Mesenchymal stem cell (in vitro differentiated cells and primary cell): ENCODE measurements at regions not wholly inside any gene's neighbourhood (a gene's known extent, or its start where the extent isn't known, plus 50 kb on each side); places are given as distances from the start of the nearest gene placed in this dataset.
A peak's percentile ranks its signal among the peaks of the same experiment; 100 is the strongest.

ENCODE experiments used
- DNase-seq: peaks from one replicate; pipeline ENCODE4 v3.0.0-alpha.2; 2013
- H2AFZ ChIP-seq: one replicate; pipeline ENCODE4 v1.6.1; 2013; ENCODE audit warnings: low read depth, mild to moderate bottlenecking, control low read depth, inconsistent platforms, low read length, moderate library complexity
- H2AK5ac ChIP-seq: 2 replicates; pipeline ENCODE4 v1.6.1; 2013; ENCODE audit warnings: low read length, moderate library complexity, mild to moderate bottlenecking, inconsistent platforms; ENCODE audit not compliant: severe bottlenecking
- H2BK120ac ChIP-seq: one replicate; pipeline ENCODE4 v1.6.1; 2013; ENCODE audit warnings: low read depth, mild to moderate bottlenecking, inconsistent platforms, low read length, moderate library complexity
- H2BK12ac ChIP-seq, 2 experiments: one replicate each; pipeline ENCODE4 v1.6.1; 2013; ENCODE audit warnings: inconsistent platforms in 2 of 2, low read length in 2 of 2, mild to moderate bottlenecking in 2 of 2, moderate library complexity in 2 of 2, control low read depth in 1 of 2
- H2BK15ac ChIP-seq: one replicate; pipeline ENCODE4 v1.6.1; 2013; ENCODE audit warnings: mild to moderate bottlenecking, low read depth, inconsistent platforms; ENCODE audit not compliant: poor library complexity, severe bottlenecking
- H2BK5ac ChIP-seq: 2 replicates; pipeline ENCODE4 v1.6.1; 2013; ENCODE audit warnings: low read depth, mild to moderate bottlenecking, low read length, control low read depth, inconsistent platforms; ENCODE audit not compliant: poor library complexity, severe bottlenecking
- H3K14ac ChIP-seq, 2 experiments: one replicate each; pipeline ENCODE4 v1.6.1; 2013; ENCODE audit warnings: inconsistent platforms in 2 of 2, low read length in 2 of 2, control low read depth in 1 of 2, mild to moderate bottlenecking in 1 of 2, moderate library complexity in 1 of 2
- H3K18ac ChIP-seq, 2 experiments: one replicate each; pipeline ENCODE4 v1.6.1; 2013; ENCODE audit warnings: inconsistent platforms in 2 of 2, low read length in 2 of 2, control low read depth in 1 of 2, low read depth in 1 of 2, mild to moderate bottlenecking in 1 of 2
- H3K23ac ChIP-seq, 2 experiments: one replicate each; pipeline ENCODE4 v1.6.1; 2013; ENCODE audit warnings: inconsistent platforms in 2 of 2, low read length in 2 of 2, mild to moderate bottlenecking in 2 of 2, moderate library complexity in 2 of 2, control low read depth in 1 of 2
- H3K27ac ChIP-seq: 2 replicates; pipeline ENCODE4 v1.5.1; 2013; ENCODE audit warnings: mild to moderate bottlenecking, moderate library complexity, low read length, control low read depth, inconsistent platforms; ENCODE audit not compliant: poor library complexity, severe bottlenecking
- H3K27me3 ChIP-seq, 2 experiments: 2 replicates each; pipeline versions ENCODE4 v1.6.1 to v1.7.0; 2013; ENCODE audit warnings: low read length in 2 of 2, mild to moderate bottlenecking in 2 of 2, moderate library complexity in 2 of 2, control low read depth in 1 of 2, inconsistent platforms in 1 of 2; ENCODE audit not compliant: control insufficient read depth in 1 of 2, insufficient read depth in 1 of 2
- H3K36me3 ChIP-seq, 2 experiments: 2 replicates each; pipeline versions ENCODE4 v1.6.1 to v1.7.0; 2013; ENCODE audit warnings: low read length in 2 of 2, control low read depth in 1 of 2, inconsistent platforms in 1 of 2, low read depth in 1 of 2, mild to moderate bottlenecking in 1 of 2; ENCODE audit not compliant: insufficient read depth in 2 of 2, control insufficient read depth in 1 of 2
- H3K4ac ChIP-seq, 2 experiments: one replicate each; pipeline ENCODE4 v1.6.1; 2013; ENCODE audit warnings: inconsistent platforms in 2 of 2, low read length in 2 of 2, mild to moderate bottlenecking in 2 of 2, moderate library complexity in 2 of 2, control low read depth in 1 of 2, low read depth in 1 of 2
- H3K4me1 ChIP-seq: 2 replicates; pipeline ENCODE4 v1.6.1; 2013; ENCODE audit warnings: low read depth, low read length, control low read depth; ENCODE audit not compliant: control insufficient read depth, insufficient read depth
- H3K4me2 ChIP-seq: 2 replicates; pipeline ENCODE4 v1.6.1; 2013; ENCODE audit warnings: low read length, mild to moderate bottlenecking, inconsistent platforms; ENCODE audit not compliant: poor library complexity, severe bottlenecking
- H3K4me3 ChIP-seq, 2 experiments: 2 replicates each; pipeline versions ENCODE4 v1.5.1 to v1.7.0; 2013; ENCODE audit warnings: low read length in 2 of 2, mild to moderate bottlenecking in 2 of 2, control low read depth in 1 of 2, low read depth in 1 of 2; ENCODE audit not compliant: insufficient read depth in 1 of 2
- H3K79me1 ChIP-seq: replicated peaks from 2 replicates; pipeline ENCODE4 v1.6.1; 2013; ENCODE audit warnings: mild to moderate bottlenecking, control low read depth, low read length, inconsistent platforms; ENCODE audit not compliant: poor library complexity, severe bottlenecking
- H3K9ac ChIP-seq: 2 replicates; pipeline ENCODE4 v1.7.0; 2013; ENCODE audit warnings: mild to moderate bottlenecking, low read length, moderate library complexity
- H3K9me3 ChIP-seq: 2 replicates; pipeline ENCODE4 v1.7.0; 2013; ENCODE audit warnings: mild to moderate bottlenecking, low read length; ENCODE audit not compliant: control insufficient read depth
- H4K8ac ChIP-seq: one replicate; pipeline ENCODE4 v1.6.1; 2013; ENCODE audit warnings: inconsistent platforms, mild to moderate bottlenecking, low read length, moderate library complexity
- H4K91ac ChIP-seq: one replicate; pipeline ENCODE4 v1.6.1; 2013; ENCODE audit warnings: mild to moderate bottlenecking, low read length, inconsistent platforms
- WGBS: methylation state at CpG from one replicate; pipeline ENCODE4 v1.1.7; 2013; ENCODE audit warnings: mixed read lengths; 5-methylcytosine and 5-hydroxymethylcytosine counted together

- Histone ChIP-seq H3K27me3 (no peaks in the 10 kb centered on the region), H3K4me2 (no peak overlapping the region), H4K8ac (no peak overlapping the region), H2BK12ac (no peak overlapping the region), H2AK5ac (no peak overlapping the region), H3K4me1 (no peaks in the 10 kb centered on the region), H3K23ac (no peak overlapping the region), H3K36me3 (no peaks in the 10 kb centered on the region), H3K4me3 (no peak overlapping the region), H3K4ac (no peak overlapping the region), H4K91ac (no peak overlapping the region), H2BK15ac (no peak overlapping the region), H2AFZ (no peak overlapping the region), H3K9ac (no peak overlapping the region), H3K9me3 (peaks cover 9% of the 10 kb centered on the region), H2BK120ac (no peak overlapping the region), H2BK5ac (no peak overlapping the region), H3K27ac (no peak overlapping the region), H3K14ac (no peak overlapping the region), H3K79me1 (no peaks in the 10 kb centered on the region), H3K18ac (no peak overlapping the region)
- 67% methylated on average over 3 of the region's 3 CpGs for WGBS
- DNase-seq: no peak
Observed at GRCh38 chr13:58085819-58086218, 454.3 kb downstream of the PCDH17 start.

GRCh38 chr13:58087566-58087965 lies 456.0 kb downstream of the PCDH17 start:
- Histone ChIP-seq H4K91ac (no peak overlapping the region), H3K4me2 (no peak overlapping the region), H2AK5ac (no peak overlapping the region), H3K27me3 (no peaks in the 10 kb centered on the region), H2AFZ (no peak overlapping the region), H4K8ac (no peak overlapping the region), H2BK120ac (no peak overlapping the region), H3K9me3 (peaks cover 9% of the 10 kb centered on the region), H3K23ac (no peak overlapping the region), H2BK12ac (no peak overlapping the region), H2BK15ac (no peak overlapping the region), H3K36me3 (no peaks in the 10 kb centered on the region), H3K4me1 (no peaks in the 10 kb centered on the region), H2BK5ac (no peak overlapping the region), H3K4me3 (no peak overlapping the region), H3K14ac (no peak overlapping the region), H3K9ac (no peak overlapping the region), H3K79me1 (no peaks in the 10 kb centered on the region), H3K18ac (no peak overlapping the region), H3K4ac (no peak overlapping the region), H3K27ac (no peak overlapping the region)
- peak; percentile 67 for DNase-seq

GRCh38 chr13:58093394-58093793 lies 461.9 kb downstream of the PCDH17 start:
- Histone ChIP-seq H2AK5ac (no peak overlapping the region), H2AFZ (no peak overlapping the region), H3K4me3 (no peak overlapping the region), H3K79me1 (no peaks in the 10 kb centered on the region), H3K4me2 (no peak overlapping the region), H3K4me1 (no peaks in the 10 kb centered on the region), H2BK5ac (no peak overlapping the region), H4K91ac (no peak overlapping the region), H2BK15ac (no peak overlapping the region), H3K14ac (no peak overlapping the region), H3K36me3 (no peaks in the 10 kb centered on the region), H3K18ac (no peak overlapping the region), H3K9me3 (peaks cover 10% of the 10 kb centered on the region), H3K23ac (no peak overlapping the region), H4K8ac (no peak overlapping the region), H3K27ac (no peak overlapping the region), H3K4ac (no peak overlapping the region), H2BK12ac (no peak overlapping the region), H2BK120ac (no peak overlapping the region), H3K9ac (no peak overlapping the region), H3K27me3 (no peaks in the 10 kb centered on the region)
- no peak for DNase-seq

DNA sequence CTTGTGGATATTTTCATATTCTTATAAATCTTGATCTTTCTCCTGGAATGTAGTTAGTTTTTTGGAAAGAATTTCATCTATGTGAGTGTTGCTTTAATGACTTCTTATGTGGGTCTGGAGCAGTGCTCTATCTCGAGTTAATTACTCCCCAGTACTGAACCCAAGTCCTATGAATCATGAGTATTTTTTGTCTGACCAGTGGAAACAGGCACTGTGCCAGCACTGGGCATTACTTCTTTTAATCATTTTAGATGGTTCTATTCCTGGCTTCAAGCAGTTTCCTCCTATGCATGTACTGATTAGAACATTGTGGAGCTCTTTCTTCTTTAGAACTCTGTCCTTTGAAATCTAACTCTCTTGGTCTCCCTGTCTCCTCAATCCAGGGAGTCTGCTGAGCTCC lies 466.3 kb downstream of the PCDH17 start:
- no peak overlapping the region for H3K9ac ChIP-seq

More for the DNA sequence above, 466.3 kb downstream of the PCDH17 start:
- Histone ChIP-seq H2BK120ac (no peak overlapping the region), H2BK5ac (no peak overlapping the region), H3K4me1 (no peaks in the 10 kb centered on the region), H2AFZ (no peak overlapping the region), H3K4me3 (no peak overlapping the region), H3K27me3 (no peaks in the 10 kb centered on the region), H2BK12ac (no peak overlapping the region), H3K23ac (no peak overlapping the region), H3K9me3 (peaks cover 10% of the 10 kb centered on the region), H2AK5ac (no peak overlapping the region), H2BK15ac (no peak overlapping the region), H3K79me1 (no peaks in the 10 kb centered on the region), H3K4ac (no peak overlapping the region), H3K4me2 (no peak overlapping the region), H4K8ac (no peak overlapping the region), H3K36me3 (no peaks in the 10 kb centered on the region), H3K14ac (no peak overlapping the region), H3K18ac (no peak overlapping the region), H4K91ac (no peak overlapping the region), H3K27ac (no peak overlapping the region)
- peak; percentile 10 for DNase-seq
- no CpG with 5 or more reads among the region's 1 CpG for WGBS
